Cardiac muscle cell (in vitro differentiated cells and primary cell): ENCODE measurements at regions not wholly inside any gene's neighbourhood (a gene's known extent, or its start where the extent isn't known, plus 50 kb on each side); places are given as distances from the start of the nearest gene placed in this dataset.

Experiments
- DNase-seq, 2 donors: peaks; one replicate each; pipeline versions ENCODE4 v3.0.0 to v3.0.0-alpha.2; 2010 to 2017; ENCODE audit warnings: low read depth in 1 of 2, low spot score in 1 of 2
- H3K27ac ChIP-seq: fragments of 200-600 bp; sonication (generic); 2 replicates; pipeline ENCODE4 v1.5.1; 2016
- H3K27me3 ChIP-seq: fragments of 200-600 bp; sonication (generic); 2 replicates; pipeline ENCODE4 v1.6.0; 2016; ENCODE audit warnings: control low read depth
- H3K36me3 ChIP-seq: fragments of 200-600 bp; sonication (generic); 2 replicates; pipeline ENCODE4 v1.5.1; 2016; ENCODE audit warnings: control low read depth
- H3K4me1 ChIP-seq: fragments of 200-600 bp; sonication (generic); 2 replicates; pipeline ENCODE4 v1.8.1; 2017; ENCODE audit warnings: low read depth, mild to moderate bottlenecking, mixed run types
- H3K4me3 ChIP-seq: fragments of 200-600 bp; sonication (generic); 2 replicates; pipeline ENCODE4 v1.5.1; 2016; ENCODE audit warnings: mild to moderate bottlenecking
- H3K9me3 ChIP-seq: fragments of 200-600 bp; sonication (generic); 2 replicates; pipeline ENCODE4 v1.5.1; 2017; ENCODE audit warnings: low read depth, mild to moderate bottlenecking, control low read depth
- TF ChIP-seq, protein P1 (sequence below): IDR thresholded peaks from 2 replicates; pipeline ENCODE4 v1.5.1; 2012; ENCODE audit warnings: low read depth, mild to moderate bottlenecking, low read length

DNA sequence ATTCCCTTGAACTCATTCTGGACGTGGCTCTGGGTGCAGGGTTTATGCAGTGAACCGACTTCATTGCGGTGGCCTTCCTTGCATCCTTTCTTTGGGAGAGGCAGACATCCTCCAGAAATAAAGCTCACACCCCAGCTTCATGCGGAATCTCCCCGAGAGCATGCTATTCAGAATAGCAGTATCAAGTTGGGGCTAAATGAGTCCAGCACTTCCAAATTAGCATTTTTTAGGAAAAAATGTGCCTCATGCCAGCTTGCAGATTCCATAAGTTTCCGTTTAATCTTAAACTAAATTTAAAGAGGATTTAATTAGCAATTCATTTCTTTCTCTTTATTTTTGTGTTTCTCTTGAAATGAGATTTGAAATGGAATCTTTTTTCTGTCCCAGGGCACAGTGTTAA, 107.4 kb upstream of the HDAC4 start:
- no peaks in the 10 kb centered on the region for H3K36me3 ChIP-seq
- TF ChIP-seq, protein P1, sequence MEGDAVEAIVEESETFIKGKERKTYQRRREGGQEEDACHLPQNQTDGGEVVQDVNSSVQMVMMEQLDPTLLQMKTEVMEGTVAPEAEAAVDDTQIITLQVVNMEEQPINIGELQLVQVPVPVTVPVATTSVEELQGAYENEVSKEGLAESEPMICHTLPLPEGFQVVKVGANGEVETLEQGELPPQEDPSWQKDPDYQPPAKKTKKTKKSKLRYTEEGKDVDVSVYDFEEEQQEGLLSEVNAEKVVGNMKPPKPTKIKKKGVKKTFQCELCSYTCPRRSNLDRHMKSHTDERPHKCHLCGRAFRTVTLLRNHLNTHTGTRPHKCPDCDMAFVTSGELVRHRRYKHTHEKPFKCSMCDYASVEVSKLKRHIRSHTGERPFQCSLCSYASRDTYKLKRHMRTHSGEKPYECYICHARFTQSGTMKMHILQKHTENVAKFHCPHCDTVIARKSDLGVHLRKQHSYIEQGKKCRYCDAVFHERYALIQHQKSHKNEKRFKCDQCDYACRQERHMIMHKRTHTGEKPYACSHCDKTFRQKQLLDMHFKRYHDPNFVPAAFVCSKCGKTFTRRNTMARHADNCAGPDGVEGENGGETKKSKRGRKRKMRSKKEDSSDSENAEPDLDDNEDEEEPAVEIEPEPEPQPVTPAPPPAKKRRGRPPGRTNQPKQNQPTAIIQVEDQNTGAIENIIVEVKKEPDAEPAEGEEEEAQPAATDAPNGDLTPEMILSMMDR = no peak

DNA sequence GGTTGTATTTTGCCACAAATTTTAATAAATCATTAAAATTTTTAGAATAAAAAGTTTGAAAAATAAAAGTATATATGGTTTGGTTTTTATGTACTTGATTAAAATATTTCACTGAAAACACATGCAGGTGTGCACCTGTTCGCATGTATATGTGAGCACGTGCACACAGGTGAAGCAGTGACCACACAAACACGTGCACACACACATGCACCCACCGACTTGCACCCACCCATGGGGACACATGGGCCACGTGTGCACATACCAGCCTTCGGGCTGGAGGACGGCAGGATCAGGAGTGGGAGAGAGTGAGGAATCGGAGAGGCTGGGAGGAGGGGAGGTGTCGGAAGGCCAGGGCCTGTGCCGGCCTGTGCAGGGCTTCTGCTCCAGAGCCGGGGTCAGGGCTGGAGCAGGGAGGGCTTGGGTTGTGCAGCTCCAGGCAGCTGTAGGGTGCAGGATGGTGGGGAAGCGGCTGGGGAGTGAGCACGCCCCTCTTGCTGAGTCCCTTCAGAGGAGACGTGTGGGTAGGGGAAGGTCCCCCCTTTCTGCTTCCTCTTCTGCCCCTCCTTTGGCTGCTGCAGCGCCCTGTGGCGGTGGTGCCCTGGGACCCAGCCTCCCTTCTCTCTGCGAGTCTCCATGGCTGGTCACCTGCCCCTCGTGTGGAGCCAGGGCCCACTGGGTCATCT, 106.9 kb upstream of the HDAC4 start:
- no peak for DNase-seq
- no peaks in the 10 kb centered on the region for H3K4me1 ChIP-seq
- no peak overlapping the region for H3K27ac ChIP-seq
- H3K9me3 ChIP-seq = no peaks in the 10 kb centered on the region
- H3K36me3 ChIP-seq = no peaks in the 10 kb centered on the region
- no peaks in the 10 kb centered on the region for H3K27me3 ChIP-seq
- TF ChIP-seq, protein P1 = no peak
- no peak overlapping the region for H3K4me3 ChIP-seq

More for the DNA sequence above, 107.4 kb upstream of the HDAC4 start:
- no peak overlapping the region for H3K4me3 ChIP-seq
- no peaks in the 10 kb centered on the region for H3K27me3 ChIP-seq
- no peaks in the 10 kb centered on the region for H3K4me1 ChIP-seq
- no peaks in the 10 kb centered on the region for H3K9me3 ChIP-seq
- no peak overlapping the region for H3K27ac ChIP-seq
- no peak for DNase-seq

DNA sequence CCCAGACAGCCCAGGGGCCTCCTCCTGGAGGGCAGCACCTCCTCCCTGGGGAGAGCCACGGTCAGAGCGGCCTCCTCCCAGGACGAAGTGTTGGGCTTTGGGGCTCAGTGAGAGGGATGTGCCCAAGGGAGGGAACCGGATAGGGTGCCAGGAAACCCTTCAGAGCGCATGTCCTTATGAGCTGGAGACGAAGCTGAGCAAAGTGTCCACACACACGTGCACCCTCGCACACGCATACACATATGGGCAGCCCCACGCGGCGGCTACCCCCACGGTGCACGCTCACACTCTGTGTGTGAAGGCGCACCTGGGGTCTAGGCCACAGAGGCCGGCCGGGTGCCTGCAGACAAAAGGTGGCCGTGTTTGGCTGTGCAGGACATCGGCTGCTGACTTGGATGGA, 106.1 kb upstream of the HDAC4 start:
- TF ChIP-seq, protein P1 = no peak
- Histone ChIP-seq H3K27ac (no peak overlapping the region), H3K36me3 (no peaks in the 10 kb centered on the region), H3K9me3 (no peaks in the 10 kb centered on the region), H3K4me3 (no peak overlapping the region), H3K4me1 (no peaks in the 10 kb centered on the region), H3K27me3 (no peaks in the 10 kb centered on the region)
- DNase-seq = no peak

DNA sequence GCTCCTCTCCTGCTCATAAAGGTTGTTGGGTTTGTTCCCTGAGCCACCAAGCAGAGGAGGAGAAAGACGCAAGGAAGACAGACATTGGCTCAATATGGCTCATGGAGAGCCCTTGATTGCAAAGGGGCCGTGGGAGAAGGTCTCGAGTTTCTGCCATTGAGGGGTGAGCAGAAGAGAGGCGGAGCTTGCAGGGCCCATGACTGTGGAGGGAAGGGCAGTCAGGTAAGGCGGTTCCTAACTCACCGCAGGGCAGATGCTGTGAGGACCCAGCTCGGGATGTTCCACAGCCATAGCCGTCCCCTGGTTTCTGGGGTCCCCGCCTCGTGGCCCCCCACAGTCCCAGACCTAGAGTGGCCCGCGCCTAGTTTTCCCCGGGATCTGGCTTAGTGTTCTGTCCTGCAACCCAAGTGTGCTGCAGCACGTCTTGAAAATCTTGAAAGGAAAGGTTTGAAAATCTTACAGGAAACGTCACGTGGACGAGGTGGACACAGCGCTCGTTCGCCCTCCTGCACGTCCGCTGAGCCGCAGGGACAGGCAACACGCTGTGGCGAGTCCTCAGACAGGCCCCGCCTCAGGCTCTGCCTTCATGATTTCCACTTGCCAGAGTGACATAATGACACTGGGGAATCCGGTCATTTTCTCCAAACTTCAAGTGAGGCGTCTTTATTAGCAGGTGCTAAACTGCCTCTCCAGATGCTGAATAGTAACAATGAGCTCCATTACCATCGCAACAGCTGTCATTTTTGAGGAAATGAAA, 105.5 kb upstream of the HDAC4 start:
- no peaks in the 10 kb centered on the region for H3K36me3 ChIP-seq
- H3K9me3 ChIP-seq = no peaks in the 10 kb centered on the region
- H3K27me3 ChIP-seq = no peaks in the 10 kb centered on the region
- TF ChIP-seq, protein P1 = no peak
- H3K27ac ChIP-seq = no peak overlapping the region
- H3K4me3 ChIP-seq = no peak overlapping the region
- no peaks in the 10 kb centered on the region for H3K4me1 ChIP-seq
- no peak for DNase-seq

DNA sequence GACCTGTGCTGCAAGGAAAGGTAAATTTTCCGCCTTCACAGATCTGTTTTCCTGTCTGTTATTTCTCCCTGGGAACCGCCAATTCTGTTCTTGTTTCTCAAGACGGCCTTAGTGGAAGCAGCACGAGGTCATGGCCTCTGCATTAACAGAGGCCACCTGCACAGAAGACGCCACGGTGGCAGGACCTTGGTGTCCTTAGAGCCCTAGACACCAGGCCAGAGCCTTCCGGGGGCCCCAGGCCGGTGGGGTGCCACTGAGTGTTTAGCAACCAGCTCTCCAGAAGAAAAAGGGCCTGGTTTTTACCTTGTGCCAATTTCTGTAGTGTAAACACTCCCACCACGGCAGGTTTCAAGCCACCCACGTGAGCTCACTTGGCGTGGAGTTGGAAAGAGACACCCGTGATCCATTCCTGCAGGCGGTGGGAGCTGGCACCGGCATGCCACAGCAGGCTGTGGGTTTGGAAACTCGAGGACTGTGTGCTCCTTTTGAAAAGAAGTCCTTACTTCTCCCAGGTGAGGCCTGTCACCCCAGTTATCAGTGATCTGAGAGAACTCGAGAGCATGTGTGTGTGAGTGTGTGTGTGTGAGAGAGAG, 103.9 kb upstream of the HDAC4 start:
- H3K9me3 ChIP-seq = no peaks in the 10 kb centered on the region
- no peak overlapping the region for H3K27ac ChIP-seq
- H3K27me3 ChIP-seq = no peaks in the 10 kb centered on the region
- TF ChIP-seq, protein P1 = no peak
- no peak for DNase-seq
- no peak overlapping the region for H3K4me3 ChIP-seq
- no peaks in the 10 kb centered on the region for H3K4me1 ChIP-seq
- no peaks in the 10 kb centered on the region for H3K36me3 ChIP-seq
